ENCODE measurements at regions not wholly inside any gene's neighbourhood (a gene's known extent, or its start where the extent isn't known, plus 50 kb on each side); places are given as distances from the start of the nearest gene placed in this dataset.

DNA sequence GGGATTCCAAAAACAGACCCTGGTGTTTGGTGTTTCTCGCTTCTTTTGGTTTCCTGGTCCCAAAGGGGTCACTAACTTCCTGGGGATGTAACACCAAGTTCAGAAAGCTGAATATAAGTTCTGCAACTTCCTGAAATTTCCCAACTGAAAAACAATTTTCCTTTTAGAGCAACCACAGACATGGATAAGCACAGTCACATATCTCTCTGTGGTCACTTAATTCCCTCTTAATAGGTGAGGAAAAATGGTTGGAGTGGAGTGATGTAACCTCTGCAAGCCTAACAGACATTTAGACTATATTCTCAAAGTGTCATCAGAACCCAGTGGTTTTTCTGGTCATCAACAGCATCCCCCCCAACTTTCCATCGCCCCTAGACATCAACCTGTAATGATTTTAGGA lies 135.3 kb downstream of the PRELID2 start:
- TF ChIP-seq, protein P1, sequence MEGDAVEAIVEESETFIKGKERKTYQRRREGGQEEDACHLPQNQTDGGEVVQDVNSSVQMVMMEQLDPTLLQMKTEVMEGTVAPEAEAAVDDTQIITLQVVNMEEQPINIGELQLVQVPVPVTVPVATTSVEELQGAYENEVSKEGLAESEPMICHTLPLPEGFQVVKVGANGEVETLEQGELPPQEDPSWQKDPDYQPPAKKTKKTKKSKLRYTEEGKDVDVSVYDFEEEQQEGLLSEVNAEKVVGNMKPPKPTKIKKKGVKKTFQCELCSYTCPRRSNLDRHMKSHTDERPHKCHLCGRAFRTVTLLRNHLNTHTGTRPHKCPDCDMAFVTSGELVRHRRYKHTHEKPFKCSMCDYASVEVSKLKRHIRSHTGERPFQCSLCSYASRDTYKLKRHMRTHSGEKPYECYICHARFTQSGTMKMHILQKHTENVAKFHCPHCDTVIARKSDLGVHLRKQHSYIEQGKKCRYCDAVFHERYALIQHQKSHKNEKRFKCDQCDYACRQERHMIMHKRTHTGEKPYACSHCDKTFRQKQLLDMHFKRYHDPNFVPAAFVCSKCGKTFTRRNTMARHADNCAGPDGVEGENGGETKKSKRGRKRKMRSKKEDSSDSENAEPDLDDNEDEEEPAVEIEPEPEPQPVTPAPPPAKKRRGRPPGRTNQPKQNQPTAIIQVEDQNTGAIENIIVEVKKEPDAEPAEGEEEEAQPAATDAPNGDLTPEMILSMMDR (IDR thresholded peaks at IDR 0.05): no peak
- TF ChIP-seq POLR2A (IDR thresholded peaks at IDR 0.05): no peak

All from heart left ventricle (tissue), 13 donors.